ENCODE measurements at regions not wholly inside any gene's neighbourhood (a gene's known extent, or its start where the extent isn't known, plus 50 kb on each side); places are given as distances from the start of the nearest gene placed in this dataset.

- DNase-seq (ENCODE audit: insufficient read length, low spot score) (no peak), FAIRE-seq (no peak)
- TF ChIP-seq CTCF (IDR thresholded peaks at IDR 0.05; ENCODE audit: insufficient read depth, missing control alignments) = no peak
Observed at GRCh38 chr17:51347851-51348584, 87.7 kb downstream of the UTP18 start.

- DNase-seq (ENCODE audit: insufficient read length, low spot score) (no peak), FAIRE-seq (no peak)
- TF ChIP-seq CTCF (IDR thresholded peaks at IDR 0.05; ENCODE audit: insufficient read depth, missing control alignments) = no peak
Observed at GRCh38 chr17:51351080-51351479, 90.7 kb downstream of the UTP18 start.

- no peak for TF ChIP-seq CTCF (IDR thresholded peaks at IDR 0.05; ENCODE audit: insufficient read depth, missing control alignments)
- no peak for FAIRE-seq
Observed at GRCh38 chr17:51351890-51352289, 91.5 kb downstream of the UTP18 start.

GRCh38 chr17:51352798-51353197, 92.5 kb downstream of the UTP18 start:
- no peak for FAIRE-seq
- TF ChIP-seq CTCF (IDR thresholded peaks at IDR 0.05; ENCODE audit: insufficient read depth, missing control alignments) = no peak
- no peak for DNase-seq (ENCODE audit: insufficient read length, low spot score)

More at GRCh38 chr17:51351890-51352289, 91.5 kb downstream of the UTP18 start:
- DNase-seq (ENCODE audit: insufficient read length, low spot score) = no peak

- no peak for FAIRE-seq
- TF ChIP-seq CTCF (IDR thresholded peaks at IDR 0.05; ENCODE audit: insufficient read depth, missing control alignments) = no peak
- no peak for DNase-seq (ENCODE audit: insufficient read length, low spot score)
Observed at GRCh38 chr17:51353296-51353695, 93.0 kb downstream of the UTP18 start.

GRCh38 chr17:51354936-51355335, 94.6 kb downstream of the UTP18 start:
- FAIRE-seq = no peak
- TF ChIP-seq CTCF (IDR thresholded peaks at IDR 0.05; ENCODE audit: insufficient read depth, missing control alignments) = no peak
- DNase-seq (ENCODE audit: insufficient read length, low spot score) = no peak
